Hematopoietic multipotent progenitor cell (in vitro differentiated cells): ENCODE measurements at regions not wholly inside any gene's neighbourhood (a gene's known extent, or its start where the extent isn't known, plus 50 kb on each side); places are given as distances from the start of the nearest gene placed in this dataset.

Source experiments
- DNase-seq, 3 donors: peaks; one replicate each; pipeline ENCODE4 v3.0.0-alpha.2; 2011 to 2015; ENCODE audit warnings: low read depth in 2 of 3, low spot score in 2 of 3

- no peak for DNase-seq
Measured at GRCh38 chr12:123100882-123101281, 50.0 kb downstream of the PITPNM2 start.

- DNase-seq, result no peak
Measured at GRCh38 chr12:123100450-123100849, 50.4 kb downstream of the PITPNM2 start.

GRCh38 chr12:123099560-123100192 lies 51.2 kb downstream of the PITPNM2 start:
- DNase-seq, result no peak

- DNase-seq, result no peak
Measured at GRCh38 chr12:123098780-123099179, 52.1 kb downstream of the PITPNM2 start.

GRCh38 chr12:123097561-123098084 lies 53.3 kb downstream of the PITPNM2 start:
- no peak for DNase-seq

- DNase-seq, result no peak
Measured at GRCh38 chr12:123096741-123097140, 54.1 kb downstream of the PITPNM2 start.

- no peak for DNase-seq
Measured at GRCh38 chr12:123096182-123096581, 54.7 kb downstream of the PITPNM2 start.

- no peak for DNase-seq
Measured at GRCh38 chr12:123095078-123095881, 55.6 kb downstream of the PITPNM2 start.

GRCh38 chr12:123094349-123095077 lies 56.4 kb downstream of the PITPNM2 start:
- DNase-seq, result no peak

- no peak for DNase-seq
Measured at GRCh38 chr12:123092866-123093265, 58.0 kb downstream of the PITPNM2 start.

- DNase-seq, result no peak
Measured at GRCh38 chr12:123091230-123092150, 59.4 kb downstream of the PITPNM2 start.

- DNase-seq, result peak in 1 of 3 donors; percentile 58
Measured at GRCh38 chr12:123089631-123090353, 61.1 kb downstream of the PITPNM2 start.

GRCh38 chr12:123089140-123089539 lies 61.8 kb downstream of the PITPNM2 start:
- DNase-seq, result peak in 1 of 3 donors; percentile 58

- peak in 2 of 3 donors; percentile 82 to 85 for DNase-seq
Measured at GRCh38 chr12:123085730-123086487, 65.0 kb downstream of the PITPNM2 start.

GRCh38 chr12:123085066-123085465 lies 65.8 kb downstream of the PITPNM2 start:
- peak in 1 of 3 donors; percentile 43 for DNase-seq

- no peak for DNase-seq
Measured at GRCh38 chr12:123083661-123084571, 67.0 kb downstream of the PITPNM2 start.

GRCh38 chr12:123080634-123081033 lies 70.3 kb downstream of the PITPNM2 start:
- DNase-seq, result no peak
